ENCODE measurements at regions not wholly inside any gene's neighbourhood (a gene's known extent, or its start where the extent isn't known, plus 50 kb on each side); places are given as distances from the start of the nearest gene placed in this dataset.

DNA sequence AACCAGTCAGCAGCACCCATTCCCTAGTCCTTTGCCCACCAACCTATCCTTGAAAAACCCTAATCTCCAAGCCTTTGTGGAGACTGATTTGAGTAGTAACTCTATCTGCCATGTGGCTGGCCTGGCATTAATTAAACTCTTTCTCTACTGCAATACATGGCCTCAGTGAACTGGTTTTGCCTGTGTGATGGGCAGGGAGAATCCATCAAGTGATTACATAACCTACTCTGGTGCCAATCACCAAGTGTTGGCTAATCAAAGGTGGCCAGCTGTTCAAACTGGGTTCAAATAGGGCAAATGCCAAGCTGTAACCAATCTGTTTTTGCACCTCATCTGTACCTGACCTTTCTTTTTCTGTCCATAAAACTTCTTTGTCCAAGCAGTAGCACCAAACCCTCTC is 139.8 kb upstream of the XPO1 start:
- H3K36me3 Mint-ChIP-seq (ENCODE audit: insufficient read depth, unreplicated experiment), result no peaks in the 10 kb centered on the region
- H3K27ac Mint-ChIP-seq (ENCODE audit: unreplicated experiment), result no peak overlapping the region

DNA sequence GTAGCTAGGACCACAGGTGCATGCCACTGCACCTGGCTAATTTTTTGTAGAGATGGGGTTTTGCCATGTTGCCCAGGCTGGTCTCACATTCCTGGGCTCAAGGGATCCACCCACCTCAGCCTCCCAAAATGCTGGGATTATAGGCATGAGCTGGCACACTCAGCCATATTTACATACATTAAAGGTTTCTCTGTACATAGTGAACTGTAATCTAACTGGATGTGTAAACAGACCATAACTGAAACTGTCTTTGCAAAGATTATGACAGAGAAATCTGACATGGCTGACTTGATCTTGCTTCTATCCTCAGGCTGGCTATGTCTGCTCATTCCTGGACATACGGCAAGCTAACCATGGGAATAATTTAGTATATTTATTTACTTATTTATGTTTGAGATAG is 139.2 kb upstream of the XPO1 start:
- no peaks in the 10 kb centered on the region for H3K36me3 Mint-ChIP-seq (ENCODE audit: insufficient read depth, unreplicated experiment)
- H3K4me3 Mint-ChIP-seq (ENCODE audit: unreplicated experiment), result no peak overlapping the region
- Histone ChIP-seq H3K4me3 (ENCODE audit: low read depth, low read length) (no peak overlapping the region), H3K27me3 (replicated peaks; ENCODE audit: control insufficient read depth, insufficient read depth, low read length) (no peaks in the 10 kb centered on the region), H3K36me3 (ENCODE audit: control insufficient read depth, insufficient read depth, low read length) (no peaks in the 10 kb centered on the region), H3K4me1 (no peaks in the 10 kb centered on the region), H3K9me3 (peaks cover 15% of the 10 kb centered on the region)
- no peaks in the 10 kb centered on the region for H3K27me3 Mint-ChIP-seq (ENCODE audit: insufficient read depth, unreplicated experiment)
- TF ChIP-seq, protein P1, sequence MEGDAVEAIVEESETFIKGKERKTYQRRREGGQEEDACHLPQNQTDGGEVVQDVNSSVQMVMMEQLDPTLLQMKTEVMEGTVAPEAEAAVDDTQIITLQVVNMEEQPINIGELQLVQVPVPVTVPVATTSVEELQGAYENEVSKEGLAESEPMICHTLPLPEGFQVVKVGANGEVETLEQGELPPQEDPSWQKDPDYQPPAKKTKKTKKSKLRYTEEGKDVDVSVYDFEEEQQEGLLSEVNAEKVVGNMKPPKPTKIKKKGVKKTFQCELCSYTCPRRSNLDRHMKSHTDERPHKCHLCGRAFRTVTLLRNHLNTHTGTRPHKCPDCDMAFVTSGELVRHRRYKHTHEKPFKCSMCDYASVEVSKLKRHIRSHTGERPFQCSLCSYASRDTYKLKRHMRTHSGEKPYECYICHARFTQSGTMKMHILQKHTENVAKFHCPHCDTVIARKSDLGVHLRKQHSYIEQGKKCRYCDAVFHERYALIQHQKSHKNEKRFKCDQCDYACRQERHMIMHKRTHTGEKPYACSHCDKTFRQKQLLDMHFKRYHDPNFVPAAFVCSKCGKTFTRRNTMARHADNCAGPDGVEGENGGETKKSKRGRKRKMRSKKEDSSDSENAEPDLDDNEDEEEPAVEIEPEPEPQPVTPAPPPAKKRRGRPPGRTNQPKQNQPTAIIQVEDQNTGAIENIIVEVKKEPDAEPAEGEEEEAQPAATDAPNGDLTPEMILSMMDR (IDR thresholded peaks at IDR 0.05; ENCODE audit: insufficient read depth in 1 of 2, low read depth in 1 of 2, low read length in 1 of 2, severe bottlenecking in 1 of 2, unreplicated experiment in 1 of 2), result no peak
- peaks cover 51% of the 10 kb centered on the region for H3K9me3 Mint-ChIP-seq (ENCODE audit: unreplicated experiment)
- H3K27ac Mint-ChIP-seq (ENCODE audit: unreplicated experiment), result no peak overlapping the region
- ChIA-PET POLR2A (no interaction called here), CTCF (no interaction called here)
- no peak for DNase-seq
- intact Hi-C loops (cut with micrococcal nuclease; ENCODE audit: unreplicated experiment), result no loop called here
- no TSS peak for BruUV-seq (replicated peaks)
- H3K4me1 Mint-ChIP-seq (ENCODE audit: low read depth, unreplicated experiment), result no peaks in the 10 kb centered on the region

More for the DNA sequence above, 139.8 kb upstream of the XPO1 start:
- Histone ChIP-seq H3K9me3 (peaks cover 15% of the 10 kb centered on the region), H3K36me3 (ENCODE audit: control insufficient read depth, insufficient read depth, low read length) (no peaks in the 10 kb centered on the region), H3K4me1 (no peaks in the 10 kb centered on the region), H3K4me3 (ENCODE audit: low read depth, low read length) (no peak overlapping the region), H3K27me3 (replicated peaks; ENCODE audit: control insufficient read depth, insufficient read depth, low read length) (no peaks in the 10 kb centered on the region)
- Mint-ChIP-seq H3K4me1 (ENCODE audit: low read depth, unreplicated experiment) (no peaks in the 10 kb centered on the region), H3K27me3 (ENCODE audit: insufficient read depth, unreplicated experiment) (no peaks in the 10 kb centered on the region), H3K9me3 (ENCODE audit: unreplicated experiment) (peaks cover 51% of the 10 kb centered on the region), H3K4me3 (ENCODE audit: unreplicated experiment) (no peak overlapping the region)
- no peak for DNase-seq
- intact Hi-C loops (cut with micrococcal nuclease; ENCODE audit: unreplicated experiment), result no loop called here
- BruUV-seq (replicated peaks), result no TSS peak
- TF ChIP-seq, protein P1 (IDR thresholded peaks at IDR 0.05; ENCODE audit: insufficient read depth in 1 of 2, low read depth in 1 of 2, low read length in 1 of 2, severe bottlenecking in 1 of 2, unreplicated experiment in 1 of 2), result no peak
- CTCF ChIA-PET, result no interaction called here
- POLR2A ChIA-PET, result no interaction called here

DNA sequence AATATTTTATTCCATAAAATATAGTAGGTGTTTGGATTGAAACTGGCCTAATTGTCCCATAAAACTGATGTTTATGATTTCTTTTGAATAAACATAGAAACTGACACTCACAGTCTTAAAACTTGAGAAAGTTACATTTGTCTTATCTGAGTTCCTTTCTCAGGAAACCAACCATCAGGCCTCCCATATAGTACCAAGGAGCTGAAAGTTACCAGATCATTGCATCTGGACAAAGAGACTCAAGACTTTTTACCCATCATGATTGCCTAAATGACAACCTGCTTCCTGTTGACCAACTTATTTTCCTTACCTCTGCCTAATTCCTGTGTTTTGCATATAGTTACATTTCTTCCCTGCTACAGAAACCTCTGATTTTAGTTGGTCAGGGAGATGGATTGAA is 137.0 kb upstream of the XPO1 start:
- no peak for DNase-seq
- Mint-ChIP-seq H3K36me3 (ENCODE audit: insufficient read depth, unreplicated experiment) (no peaks in the 10 kb centered on the region), H3K27ac (ENCODE audit: unreplicated experiment) (no peak overlapping the region), H3K4me1 (ENCODE audit: low read depth, unreplicated experiment) (no peaks in the 10 kb centered on the region), H3K27me3 (ENCODE audit: insufficient read depth, unreplicated experiment) (no peaks in the 10 kb centered on the region), H3K4me3 (ENCODE audit: unreplicated experiment) (no peak overlapping the region), H3K9me3 (ENCODE audit: unreplicated experiment) (peaks cover 51% of the 10 kb centered on the region)
- Histone ChIP-seq H3K4me1 (0 out of 2 replicates have a peak, but pooled peaks cover 6% of the 10 kb centered on the region), H3K36me3 (ENCODE audit: control insufficient read depth, insufficient read depth, low read length) (no peaks in the 10 kb centered on the region), H3K4me3 (ENCODE audit: low read depth, low read length) (no peak overlapping the region), H3K27me3 (replicated peaks; ENCODE audit: control insufficient read depth, insufficient read depth, low read length) (no peaks in the 10 kb centered on the region), H3K9me3 (peaks cover 15% of the 10 kb centered on the region)
- intact Hi-C loops (cut with micrococcal nuclease; ENCODE audit: unreplicated experiment), result no loop called here
- CTCF ChIA-PET, result no interaction called here
- POLR2A ChIA-PET, result interaction anchor here (0.5 kb wide), 1 partner anchor 168 kb away, joined by 4 read pairs; no protein-coding TSS in a partner anchor
- no TSS peak for BruUV-seq (replicated peaks)
- TF ChIP-seq, protein P1 (IDR thresholded peaks at IDR 0.05; ENCODE audit: insufficient read depth in 1 of 2, low read depth in 1 of 2, low read length in 1 of 2, severe bottlenecking in 1 of 2, unreplicated experiment in 1 of 2), result no peak
